HG03520 (cell line): ENCODE measurements at regions not wholly inside any gene's neighbourhood (a gene's known extent, or its start where the extent isn't known, plus 50 kb on each side); places are given as distances from the start of the nearest gene placed in this dataset.
"Not testable (repeated sequence)": the region's sequence is repeated elsewhere in the genome, so short reads cannot be mapped to it uniquely, and the experiment has no call there.

ENCODE experiments used
- ATAC-seq: cut with Tn5 transposase; IDR thresholded peaks from one replicate; pipeline ENCODE4 v1.9.1; 2021; ENCODE audit warnings: mild to moderate bottlenecking, moderate library complexity; ENCODE audit not compliant: unreplicated experiment

- ATAC-seq: no peak
Observed at GRCh38 chr5:114146398-114146797, 215.5 kb upstream of the KCNN2 start.

- no peak for ATAC-seq
Observed at GRCh38 chr5:114148253-114148652, 213.6 kb upstream of the KCNN2 start.

- not testable (repeated sequence) for ATAC-seq
Observed at GRCh38 chr5:114148728-114149127, 213.1 kb upstream of the KCNN2 start.

- ATAC-seq: no peak
Observed at GRCh38 chr5:114152656-114153360, 209.1 kb upstream of the KCNN2 start.

- ATAC-seq: no peak
Observed at GRCh38 chr5:114153392-114153791, 208.5 kb upstream of the KCNN2 start.

- no peak for ATAC-seq
Observed at GRCh38 chr5:114153833-114154232, 208.0 kb upstream of the KCNN2 start.

GRCh38 chr5:114166081-114166480 is 195.8 kb upstream of the KCNN2 start:
- ATAC-seq: no peak

- ATAC-seq: no peak
Observed at GRCh38 chr5:114174131-114174530, 187.7 kb upstream of the KCNN2 start.

GRCh38 chr5:114174837-114175236 is 187.0 kb upstream of the KCNN2 start:
- no peak for ATAC-seq

- ATAC-seq: no peak
Observed at GRCh38 chr5:114176356-114176755, 185.5 kb upstream of the KCNN2 start.

GRCh38 chr5:114179134-114179533 is 182.7 kb upstream of the KCNN2 start:
- no peak for ATAC-seq

- ATAC-seq: no peak
Observed at GRCh38 chr5:114184006-114184405, 177.9 kb upstream of the KCNN2 start.

GRCh38 chr5:114185274-114185673 is 176.6 kb upstream of the KCNN2 start:
- no peak for ATAC-seq

GRCh38 chr5:114191441-114191840 is 170.4 kb upstream of the KCNN2 start:
- ATAC-seq: no peak

- no peak for ATAC-seq
Observed at GRCh38 chr5:114192108-114192507, 169.8 kb upstream of the KCNN2 start.

- no peak for ATAC-seq
Observed at GRCh38 chr5:114201332-114201731, 160.5 kb upstream of the KCNN2 start.

GRCh38 chr5:114204923-114205322 is 156.9 kb upstream of the KCNN2 start:
- ATAC-seq: no peak

GRCh38 chr5:114206640-114207039 is 155.2 kb upstream of the KCNN2 start:
- no peak for ATAC-seq

- no peak for ATAC-seq
Observed at GRCh38 chr5:114207615-114208014, 154.3 kb upstream of the KCNN2 start.

GRCh38 chr5:114208120-114208519 is 153.8 kb upstream of the KCNN2 start:
- no peak for ATAC-seq

- ATAC-seq: no peak
Observed at GRCh38 chr5:114208588-114208987, 153.3 kb upstream of the KCNN2 start.

GRCh38 chr5:114210662-114211061 is 151.2 kb upstream of the KCNN2 start:
- ATAC-seq: no peak

- no peak for ATAC-seq
Observed at GRCh38 chr5:114221807-114222206, 140.1 kb upstream of the KCNN2 start.
